Right lobe of liver (tissue), 6 donors: ENCODE measurements at regions not wholly inside any gene's neighbourhood (a gene's known extent, or its start where the extent isn't known, plus 50 kb on each side); places are given as distances from the start of the nearest gene placed in this dataset.

ENCODE experiments used
- ATAC-seq, 4 donors: fragments of 200-7000 bp; cut with Tn5 transposase; one replicate each; pipeline ENCODE4 v1.9.1; 2020; ENCODE audit warnings: mild to moderate bottlenecking in 4 of 4, moderate library complexity in 4 of 4
- DNase-seq, 3 donors: peaks; one replicate each; pipeline ENCODE4 v3.0.0-alpha.2; 2020
- H3K27ac ChIP-seq, 3 donors: fragments of 200-600 bp; one replicate each; pipeline ENCODE4 v1.8.0; 2022
- H3K27me3 ChIP-seq, 2 donors: fragments of 200-600 bp; one replicate each; pipeline ENCODE4 v1.8.0; 2022
- H3K36me3 ChIP-seq, 4 donors: fragments of 200-600 bp; sonication (generic) in 1 of 4; one replicate each; pipeline versions ENCODE4 v1.5.1 to v1.8.0; 2017 to 2022; ENCODE audit warnings: control low read depth in 1 of 4
- H3K4me1 ChIP-seq, 4 donors: fragments of 200-600 bp; sonication (generic) in 1 of 4; one replicate each; pipeline versions ENCODE4 v1.5.1 to v1.8.0; 2017 to 2022; ENCODE audit warnings: control low read depth in 1 of 4
- H3K4me3 ChIP-seq, 3 donors: fragments of 200-600 bp; one replicate each; pipeline ENCODE4 v1.8.0; 2022
- H3K9me3 ChIP-seq, 4 donors: fragments of 200-600 bp; sonication (generic) in 1 of 4; one replicate each; pipeline versions ENCODE4 v1.5.1 to v1.8.0; 2017 to 2022; ENCODE audit warnings: control low read depth in 1 of 4
- CTCF ChIP-seq, 4 donors: fragments of 200-600 bp in 3 of 4; fragments of 450-650 bp in 1 of 4; IDR thresholded peaks; one replicate each; pipeline versions ENCODE4 v1.5.1 to v1.8.0; 2016 to 2022; ENCODE audit warnings: antibody characterized with exemption in 4 of 4, mild to moderate bottlenecking in 2 of 4
- POLR2A ChIP-seq: fragments of 450-650 bp; IDR thresholded peaks from one replicate; pipeline ENCODE4 v1.6.1; 2017; ENCODE audit warnings: antibody characterized with exemption, mild to moderate bottlenecking
- WGBS: methylation state at CpG from one replicate; pipeline ENCODE4 v1.1.6; 2018; ENCODE audit warnings: low coverage, low lambda C conversion rate; ENCODE audit not compliant: insufficient coverage; ENCODE audit errors: missing lambda C conversion rate; 5-methylcytosine and 5-hydroxymethylcytosine counted together
- intact Hi-C, 2 donors: fragments of 100-400 bp; cut with DNase I; formaldehyde crosslinking; loops; one replicate each; pipeline versions ENCODE4 v1.11.2 to v1.14.1; 2022
- donor health status: DM: no; HTN: yes; CAD: no.
- donor health status: DM: no; HTN: no; CAD: no.
- donor health status: DM: no; HTN: no; CAD: no.
- donor health status: DM: no; HTN: yes; CAD: no.
- donor health status: DM: no; HTN: yes; CAD: no.

GRCh38 chr22:47933226-47933625 is 1170.8 kb downstream of the TBC1D22A start:
- H3K27me3 ChIP-seq: no peaks in the 10 kb centered on the region
- no peaks in the 10 kb centered on the region for H3K9me3 ChIP-seq
- no peak for TF ChIP-seq POLR2A
- TF ChIP-seq CTCF (IDR thresholded peaks at IDR 0.05): no peak
- H3K27ac ChIP-seq: no peak overlapping the region
- no peak overlapping the region for H3K4me3 ChIP-seq
- WGBS: 53% methylated on average over 3 of the region's 4 CpGs
- no peaks in the 10 kb centered on the region for H3K4me1 ChIP-seq
- H3K36me3 ChIP-seq: no peaks in the 10 kb centered on the region
- no peak for ATAC-seq
- no peak for DNase-seq
- intact Hi-C loops: no loop called here

GRCh38 chr22:47929646-47930185 is 1167.3 kb downstream of the TBC1D22A start:
- no peak overlapping the region for H3K27ac ChIP-seq
- TF ChIP-seq CTCF (IDR thresholded peaks at IDR 0.05): no peak
- no peak for TF ChIP-seq POLR2A
- no peak for DNase-seq
- H3K36me3 ChIP-seq: no peaks in the 10 kb centered on the region
- no peaks in the 10 kb centered on the region for H3K4me1 ChIP-seq
- intact Hi-C loops: no loop called here
- no peaks in the 10 kb centered on the region for H3K9me3 ChIP-seq
- H3K4me3 ChIP-seq: no peak overlapping the region
- WGBS: 33% methylated on average over 3 of the region's 4 CpGs
- no peak for ATAC-seq
- H3K27me3 ChIP-seq: no peaks in the 10 kb centered on the region

- ATAC-seq (no peak), DNase-seq (no peak)
- Histone ChIP-seq H3K27me3 (no peaks in the 10 kb centered on the region), H3K4me1 (no peaks in the 10 kb centered on the region), H3K36me3 (no peaks in the 10 kb centered on the region), H3K4me3 (no peak overlapping the region), H3K9me3 (no peaks in the 10 kb centered on the region), H3K27ac (no peak overlapping the region)
- TF ChIP-seq POLR2A (no peak), CTCF (IDR thresholded peaks at IDR 0.05) (no peak)
- WGBS: 51% methylated on average over 3 of the region's 5 CpGs
- intact Hi-C loops: no loop called here
Measured at GRCh38 chr22:47929073-47929472, 1166.6 kb downstream of the TBC1D22A start.

GRCh38 chr22:47928631-47929030 is 1166.2 kb downstream of the TBC1D22A start:
- ATAC-seq (no peak), DNase-seq (no peak)
- 44% methylated on average over 4 of the region's 4 CpGs for WGBS
- Histone ChIP-seq H3K9me3 (no peaks in the 10 kb centered on the region), H3K4me3 (no peak overlapping the region), H3K27ac (no peak overlapping the region), H3K4me1 (no peaks in the 10 kb centered on the region), H3K27me3 (no peaks in the 10 kb centered on the region), H3K36me3 (no peaks in the 10 kb centered on the region)
- TF ChIP-seq CTCF (IDR thresholded peaks at IDR 0.05) (no peak), POLR2A (no peak)
- intact Hi-C loops: no loop called here
